HG02798 (cell line): ENCODE measurements at regions not wholly inside any gene's neighbourhood (a gene's known extent, or its start where the extent isn't known, plus 50 kb on each side); places are given as distances from the start of the nearest gene placed in this dataset.
A peak's percentile ranks its signal among the peaks of the same experiment; 100 is the strongest.
"Not testable (repeated sequence)": the region's sequence is repeated elsewhere in the genome, so short reads cannot be mapped to it uniquely, and the experiment has no call there.

Source experiments
- ATAC-seq: cut with Tn5 transposase; IDR thresholded peaks from one replicate; pipeline ENCODE4 v1.9.1; 2021; ENCODE audit warnings: mild to moderate bottlenecking; ENCODE audit not compliant: unreplicated experiment, poor library complexity

GRCh38 chr6:149127212-149127611 is 190.3 kb upstream of the TAB2 start:
- ATAC-seq: no peak

- no peak for ATAC-seq
Measured at GRCh38 chr6:149128489-149129145, 188.9 kb upstream of the TAB2 start.

- ATAC-seq: peak; percentile 58
Measured at GRCh38 chr6:149129371-149130077, 188.0 kb upstream of the TAB2 start.

- ATAC-seq: no peak
Measured at GRCh38 chr6:149130090-149130489, 187.4 kb upstream of the TAB2 start.

- no peak for ATAC-seq
Measured at GRCh38 chr6:149130508-149130907, 187.0 kb upstream of the TAB2 start.

GRCh38 chr6:149131891-149132290 is 185.6 kb upstream of the TAB2 start:
- ATAC-seq: no peak

- ATAC-seq: no peak
Measured at GRCh38 chr6:149132336-149132735, 185.2 kb upstream of the TAB2 start.

- no peak for ATAC-seq
Measured at GRCh38 chr6:149134511-149134933, 183.0 kb upstream of the TAB2 start.

- ATAC-seq: no peak
Measured at GRCh38 chr6:149135809-149136208, 181.7 kb upstream of the TAB2 start.

- no peak for ATAC-seq
Measured at GRCh38 chr6:149136273-149136912, 181.1 kb upstream of the TAB2 start.

- ATAC-seq: no peak
Measured at GRCh38 chr6:149136913-149137286, 180.6 kb upstream of the TAB2 start.

GRCh38 chr6:149137594-149137993 is 179.9 kb upstream of the TAB2 start:
- no peak for ATAC-seq

GRCh38 chr6:149138089-149138488 is 179.4 kb upstream of the TAB2 start:
- no peak for ATAC-seq

GRCh38 chr6:149138699-149139294 is 178.7 kb upstream of the TAB2 start:
- no peak for ATAC-seq

- no peak for ATAC-seq
Measured at GRCh38 chr6:149139782-149140136, 177.8 kb upstream of the TAB2 start.

- ATAC-seq: peak; percentile 78
Measured at GRCh38 chr6:149140137-149140909, 177.2 kb upstream of the TAB2 start.

GRCh38 chr6:149140910-149141290 is 176.6 kb upstream of the TAB2 start:
- ATAC-seq: peak; percentile 44

GRCh38 chr6:149142924-149143429 is 174.5 kb upstream of the TAB2 start:
- no peak for ATAC-seq

GRCh38 chr6:149145800-149146199 is 171.7 kb upstream of the TAB2 start:
- ATAC-seq: not testable (repeated sequence)

GRCh38 chr6:149147195-149147594 is 170.3 kb upstream of the TAB2 start:
- no peak for ATAC-seq
